ENCODE measurements at regions not wholly inside any gene's neighbourhood (a gene's known extent, or its start where the extent isn't known, plus 50 kb on each side); places are given as distances from the start of the nearest gene placed in this dataset.

DNA sequence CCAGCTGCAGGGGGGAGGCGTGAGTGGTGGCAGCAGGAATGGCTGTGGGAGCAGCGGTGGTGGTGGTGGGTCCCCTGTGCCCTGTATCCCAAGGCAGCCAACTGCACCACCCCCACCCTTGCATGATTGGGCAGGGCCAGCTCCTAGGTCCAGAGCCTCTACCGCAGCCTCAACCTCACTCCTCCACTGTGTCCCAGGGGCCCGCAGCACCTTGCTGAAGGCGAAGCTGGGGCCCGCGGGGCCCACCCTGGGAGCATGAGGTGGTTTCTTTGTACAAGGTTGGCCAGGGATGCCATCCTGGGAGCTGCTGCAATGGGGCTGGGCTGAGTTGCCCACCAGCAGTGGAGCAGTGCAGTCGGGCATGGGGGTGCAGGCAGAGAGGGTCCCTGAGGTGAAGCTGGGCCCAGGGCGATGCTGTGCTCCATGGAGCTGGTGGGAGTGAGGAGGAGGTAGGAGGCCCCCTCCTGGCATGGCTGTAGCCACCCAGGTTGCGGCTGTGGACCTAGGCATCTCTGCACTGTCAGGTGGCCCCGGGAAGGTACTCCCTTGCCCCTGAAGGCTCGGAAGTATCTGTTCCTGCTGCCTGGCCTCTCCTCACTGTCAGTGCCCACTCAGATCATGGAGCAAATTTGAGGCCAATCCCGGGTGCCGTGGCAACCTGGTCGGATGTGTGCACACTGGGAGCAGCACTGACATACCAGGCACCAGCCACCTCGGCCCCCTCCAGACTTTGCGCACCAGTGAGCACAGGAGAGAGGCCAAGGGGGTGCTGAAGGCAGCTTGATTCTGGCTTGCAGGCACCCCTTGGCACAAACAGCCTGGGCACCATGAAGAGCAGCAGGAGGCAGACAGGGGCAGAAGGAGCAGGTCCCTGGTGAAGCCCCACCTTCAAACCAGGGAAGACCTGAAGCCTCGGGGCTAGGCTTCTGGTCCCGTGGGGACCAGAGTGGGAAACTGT is 60.2 kb upstream of the L3MBTL3 start:
- Histone ChIP-seq H4K20me1 (replicated peaks; ENCODE audit: control insufficient read depth, extremely low read depth, insufficient read depth, low read length) (no peaks in the 10 kb centered on the region), H2AFZ (ENCODE audit: low read depth, low read length) (no peak overlapping the region), H3K9me3 (replicated peaks; ENCODE audit: control insufficient read depth, insufficient read depth, low read length) (no peaks in the 10 kb centered on the region), H3K9ac (replicated peaks; ENCODE audit: extremely low read depth, insufficient read depth, low read length) (no peak overlapping the region), H3K79me2 (ENCODE audit: control insufficient read depth, insufficient read depth, low read length) (no peaks in the 10 kb centered on the region), H3K36me3 (ENCODE audit: control insufficient read depth in 2 of 2, extremely low read depth in 1 of 2, insufficient read depth in 2 of 2, low read length in 2 of 2) (no peaks in the 10 kb centered on the region), H3K4me2 (ENCODE audit: insufficient read depth, low read length) (no peak overlapping the region), H3K4me1 (ENCODE audit: control insufficient read depth, extremely low read depth, insufficient read depth, low read length) (no peaks in the 10 kb centered on the region), H3K27ac (ENCODE audit: insufficient read depth, low read depth, low read length) (no peak overlapping the region), H3K27me3 (ENCODE audit: control insufficient read depth in 2 of 2, insufficient read depth in 2 of 2, low read length in 2 of 2) (peaks cover 0 to under 1% of the 10 kb centered on the region in 2 experiments), H3K4me3 (replicated peaks in 1 of 3; ENCODE audit: insufficient read depth in 1 of 3, low read depth in 1 of 3, low read length in 3 of 3) (no peak overlapping the region), H3K9me1 (replicated peaks; ENCODE audit: control insufficient read depth, extremely low read depth, insufficient read depth, low read length) (no peaks in the 10 kb centered on the region)
- ChIA-PET CTCF (interaction anchor here (1.2 to 1.7 kb wide), 5 partner anchors 11 to 63 kb away, joined by 3 to 6 read pairs (median 3); no protein-coding TSS in a partner anchor), POLR2A (no interaction called here)
- FAIRE-seq (no peak), DNase-seq (ENCODE audit: low read depth, low spot score) (no peak)
- no TSS peak for BruUV-seq (replicated peaks)
- intact Hi-C loops (cut with micrococcal nuclease) = no loop called here
- dilution Hi-C loops (cut with MboI; ENCODE audit: extremely low pct_ligation_motif_present, low sequenced_read_pairs) = no loop called here
- TF ChIP-seq POLR2A (IDR thresholded peaks at IDR 0.05; ENCODE audit: low read depth, low read length) (no peak), JUN (IDR thresholded peaks at IDR 0.05; ENCODE audit: borderline replicate concordance, insufficient read depth, insufficient read length, low read depth) (no peak), EZH2 (IDR thresholded peaks at IDR 0.05; ENCODE audit: borderline replicate concordance, low read depth, low read length, severe bottlenecking) (no peak), CTCF (IDR thresholded peaks at IDR 0.05; ENCODE audit: extremely low read depth in 1 of 2, insufficient read depth in 1 of 2, low read depth in 1 of 2, low read length in 2 of 2) (no peak), FOS (IDR thresholded peaks at IDR 0.05; ENCODE audit: borderline replicate concordance, insufficient read depth, low read length) (no peak), GATA2 (IDR thresholded peaks at IDR 0.05; ENCODE audit: insufficient read depth, insufficient read length, low read depth, low read length) (no peak), MYC (IDR thresholded peaks at IDR 0.05; ENCODE audit: low read depth, low read length) (no peak), POLR2AphosphoS5 (IDR thresholded peaks at IDR 0.05; ENCODE audit: insufficient read depth, low read depth, low read length) (no peak)
- TF ChIP-seq, protein P1, sequence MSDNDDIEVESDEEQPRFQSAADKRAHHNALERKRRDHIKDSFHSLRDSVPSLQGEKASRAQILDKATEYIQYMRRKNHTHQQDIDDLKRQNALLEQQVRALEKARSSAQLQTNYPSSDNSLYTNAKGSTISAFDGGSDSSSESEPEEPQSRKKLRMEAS (IDR thresholded peaks at IDR 0.05; ENCODE audit: insufficient read depth, insufficient read length) = no peak
